Liver (tissue), 8 donors: ENCODE measurements at regions not wholly inside any gene's neighbourhood (a gene's known extent, or its start where the extent isn't known, plus 50 kb on each side); places are given as distances from the start of the nearest gene placed in this dataset.

ENCODE experiments used
- DNase-seq: peaks from one replicate; pipeline ENCODE4 v3.0.0-alpha.2; 2017; ENCODE audit warnings: low spot score
- H3K27ac ChIP-seq, 2 donors: one replicate each; pipeline ENCODE4 v1.7.0; 2013; ENCODE audit warnings: inconsistent platforms in 2 of 2, low read length in 2 of 2, control low read depth in 1 of 2, low read depth in 1 of 2, mild to moderate bottlenecking in 1 of 2
- H3K27me3 ChIP-seq, 4 donors: one replicate each; pipeline versions ENCODE4 v1.6.1 to v1.7.0; 2013; ENCODE audit warnings: low read length in 3 of 4, inconsistent platforms in 1 of 4, mild to moderate bottlenecking in 1 of 4, moderate library complexity in 1 of 4; ENCODE audit not compliant: control insufficient read depth in 4 of 4, insufficient read depth in 4 of 4
- H3K36me3 ChIP-seq, 4 donors: one replicate each; pipeline versions ENCODE4 v1.6.1 to v1.7.0; 2013; ENCODE audit warnings: low read length in 3 of 4, mild to moderate bottlenecking in 3 of 4, low read depth in 1 of 4, moderate library complexity in 1 of 4; ENCODE audit not compliant: control insufficient read depth in 4 of 4, insufficient read depth in 3 of 4
- H3K4me1 ChIP-seq, 4 donors: one replicate each; pipeline versions ENCODE4 v1.6.1 to v1.7.0; 2013; ENCODE audit warnings: low read length in 3 of 4, mild to moderate bottlenecking in 3 of 4, moderate library complexity in 1 of 4; ENCODE audit not compliant: control insufficient read depth in 4 of 4, insufficient read depth in 4 of 4
- H3K4me3 ChIP-seq, 3 donors: one replicate each; pipeline versions ENCODE4 v1.6.1 to v1.7.0; 2013; ENCODE audit warnings: low read length in 3 of 3, control low read depth in 1 of 3, low read depth in 1 of 3, mild to moderate bottlenecking in 1 of 3
- H3K9ac ChIP-seq, 2 donors: one replicate each; pipeline ENCODE4 v1.7.0; 2013; ENCODE audit warnings: low read length in 2 of 2, mild to moderate bottlenecking in 2 of 2, moderate library complexity in 2 of 2, control low read depth in 1 of 2, low read depth in 1 of 2
- H3K9me3 ChIP-seq, 4 donors: one replicate each; pipeline versions ENCODE4 v1.6.1 to v1.7.0; 2013; ENCODE audit warnings: low read length in 3 of 4; ENCODE audit not compliant: control insufficient read depth in 4 of 4
- EGR1 ChIP-seq, 2 donors: IDR thresholded peaks; 2 replicates each; pipeline ENCODE4 v1.6.1; 2016 to 2018; ENCODE audit warnings: antibody characterized with exemption in 2 of 2, low read depth in 2 of 2
- FOXA1 ChIP-seq: IDR thresholded peaks from 2 replicates; pipeline ENCODE4 v1.6.1; 2016; ENCODE audit warnings: antibody characterized with exemption
- FOXA2 ChIP-seq: IDR thresholded peaks from 2 replicates; pipeline ENCODE4 v1.6.1; 2016; ENCODE audit warnings: antibody characterized with exemption
- HNF4G ChIP-seq: IDR thresholded peaks from 2 replicates; pipeline ENCODE4 v1.6.1; 2016; ENCODE audit warnings: antibody characterized with exemption
- JUND ChIP-seq, 2 donors: IDR thresholded peaks; 2 replicates each; pipeline ENCODE4 v1.6.1; 2016; ENCODE audit warnings: antibody characterized with exemption in 2 of 2
- NR2F2 ChIP-seq: IDR thresholded peaks from 2 replicates; pipeline ENCODE4 v1.6.1; 2016; ENCODE audit warnings: antibody characterized with exemption
- RAD21 ChIP-seq, 2 donors: IDR thresholded peaks; 2 replicates each; pipeline ENCODE4 v1.6.1; 2016; ENCODE audit warnings: antibody characterized with exemption in 2 of 2, mild to moderate bottlenecking in 2 of 2
- RXRA ChIP-seq, 2 donors: IDR thresholded peaks; 2 replicates each; pipeline ENCODE4 v1.6.1; 2017 to 2018; ENCODE audit warnings: antibody characterized with exemption in 2 of 2, mild to moderate bottlenecking in 1 of 2
- SP1 ChIP-seq: IDR thresholded peaks from 2 replicates; pipeline ENCODE4 v1.6.1; 2018; ENCODE audit warnings: antibody characterized with exemption, mild to moderate bottlenecking
- TAF1 ChIP-seq: conservative IDR thresholded peaks from 2 replicates; pipeline ENCODE4 v1.6.1; 2016; ENCODE audit warnings: antibody characterized with exemption, mild to moderate bottlenecking
- YY1 ChIP-seq: IDR thresholded peaks from 2 replicates; pipeline ENCODE4 v1.6.1; 2016; ENCODE audit warnings: antibody characterized with exemption, mild to moderate bottlenecking
- WGBS: extraction: QIAGEN DNeasy Blood & Tissue Kit; methylation state at CpG from one replicate; pipeline ENCODE4 v1.1.7; 2013; 5-methylcytosine and 5-hydroxymethylcytosine counted together
- TF ChIP-seq, protein P1 (sequence below): IDR thresholded peaks from 2 replicates; pipeline ENCODE4 v1.6.1; 2016; ENCODE audit warnings: antibody characterized with exemption
- TF ChIP-seq, protein P2 (sequence below): IDR thresholded peaks from 2 replicates; pipeline ENCODE4 v1.6.1; 2016; ENCODE audit warnings: antibody characterized with exemption
- TF ChIP-seq, protein P3 (sequence below): IDR thresholded peaks from 2 replicates; pipeline ENCODE4 v1.6.1; 2016; ENCODE audit warnings: antibody characterized with exemption
- TF ChIP-seq, protein P4 (sequence below): fragments of 150-350 bp; IDR thresholded peaks from 2 replicates; pipeline ENCODE4 v1.5.1; 2017; ENCODE audit warnings: improper control_type of control experiment, low read depth, low read length; ENCODE audit not compliant: missing input control
- TF ChIP-seq, protein P5 (sequence below): IDR thresholded peaks from 2 replicates; pipeline ENCODE4 v1.6.1; 2016; ENCODE audit warnings: antibody characterized with exemption, mild to moderate bottlenecking
- donor health status: healthy.
- donor health status: healthy.
- donor health status: healthy.
- donor health status: healthy.
- donor health status: healthy.

DNA sequence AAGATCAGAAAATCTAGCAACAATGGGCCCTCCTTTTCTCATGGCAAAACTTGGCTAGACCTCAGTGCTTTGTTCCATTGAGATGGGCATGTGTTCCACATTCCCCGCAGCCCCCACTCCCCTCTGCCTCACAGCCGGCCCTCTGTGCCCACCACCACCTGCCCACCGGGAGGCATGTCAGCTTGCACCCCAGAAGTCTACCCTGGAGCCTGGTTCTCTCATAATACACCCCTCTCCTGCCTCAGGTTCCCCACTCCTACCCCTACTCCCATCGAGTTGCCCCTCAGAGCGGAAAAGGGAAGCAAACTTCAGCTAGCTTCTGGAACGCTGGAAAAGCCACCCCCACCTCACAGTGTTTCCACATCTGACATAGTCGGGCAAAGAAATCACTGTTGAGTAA, 219.0 kb downstream of the ANAPC1 start:
- H3K27me3 ChIP-seq, result no peaks in the 10 kb centered on the region
- no peak overlapping the region for H3K4me3 ChIP-seq
- H3K9me3 ChIP-seq, result no peaks in the 10 kb centered on the region
- TF ChIP-seq RAD21 (IDR thresholded peaks at IDR 0.05) (no peak), SP1 (no peak), JUND (IDR thresholded peaks at IDR 0.05) (no peak), YY1 (no peak), EGR1 (IDR thresholded peaks at IDR 0.05; ENCODE audit: low read depth in 2 of 2) (no peak), TAF1 (no peak), RXRA (IDR thresholded peaks at IDR 0.05) (no peak), FOXA2 (no peak)
- TF ChIP-seq, protein P1, sequence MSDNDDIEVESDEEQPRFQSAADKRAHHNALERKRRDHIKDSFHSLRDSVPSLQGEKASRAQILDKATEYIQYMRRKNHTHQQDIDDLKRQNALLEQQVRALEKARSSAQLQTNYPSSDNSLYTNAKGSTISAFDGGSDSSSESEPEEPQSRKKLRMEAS, result no peak
- TF ChIP-seq, protein P2, sequence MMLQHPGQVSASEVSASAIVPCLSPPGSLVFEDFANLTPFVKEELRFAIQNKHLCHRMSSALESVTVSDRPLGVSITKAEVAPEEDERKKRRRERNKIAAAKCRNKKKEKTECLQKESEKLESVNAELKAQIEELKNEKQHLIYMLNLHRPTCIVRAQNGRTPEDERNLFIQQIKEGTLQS, result no peak
- TF ChIP-seq, protein P3, sequence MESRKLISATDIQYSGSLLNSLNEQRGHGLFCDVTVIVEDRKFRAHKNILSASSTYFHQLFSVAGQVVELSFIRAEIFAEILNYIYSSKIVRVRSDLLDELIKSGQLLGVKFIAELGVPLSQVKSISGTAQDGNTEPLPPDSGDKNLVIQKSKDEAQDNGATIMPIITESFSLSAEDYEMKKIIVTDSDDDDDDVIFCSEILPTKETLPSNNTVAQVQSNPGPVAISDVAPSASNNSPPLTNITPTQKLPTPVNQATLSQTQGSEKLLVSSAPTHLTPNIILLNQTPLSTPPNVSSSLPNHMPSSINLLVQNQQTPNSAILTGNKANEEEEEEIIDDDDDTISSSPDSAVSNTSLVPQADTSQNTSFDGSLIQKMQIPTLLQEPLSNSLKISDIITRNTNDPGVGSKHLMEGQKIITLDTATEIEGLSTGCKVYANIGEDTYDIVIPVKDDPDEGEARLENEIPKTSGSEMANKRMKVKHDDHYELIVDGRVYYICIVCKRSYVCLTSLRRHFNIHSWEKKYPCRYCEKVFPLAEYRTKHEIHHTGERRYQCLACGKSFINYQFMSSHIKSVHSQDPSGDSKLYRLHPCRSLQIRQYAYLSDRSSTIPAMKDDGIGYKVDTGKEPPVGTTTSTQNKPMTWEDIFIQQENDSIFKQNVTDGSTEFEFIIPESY, result no peak
- TF ChIP-seq, protein P4, sequence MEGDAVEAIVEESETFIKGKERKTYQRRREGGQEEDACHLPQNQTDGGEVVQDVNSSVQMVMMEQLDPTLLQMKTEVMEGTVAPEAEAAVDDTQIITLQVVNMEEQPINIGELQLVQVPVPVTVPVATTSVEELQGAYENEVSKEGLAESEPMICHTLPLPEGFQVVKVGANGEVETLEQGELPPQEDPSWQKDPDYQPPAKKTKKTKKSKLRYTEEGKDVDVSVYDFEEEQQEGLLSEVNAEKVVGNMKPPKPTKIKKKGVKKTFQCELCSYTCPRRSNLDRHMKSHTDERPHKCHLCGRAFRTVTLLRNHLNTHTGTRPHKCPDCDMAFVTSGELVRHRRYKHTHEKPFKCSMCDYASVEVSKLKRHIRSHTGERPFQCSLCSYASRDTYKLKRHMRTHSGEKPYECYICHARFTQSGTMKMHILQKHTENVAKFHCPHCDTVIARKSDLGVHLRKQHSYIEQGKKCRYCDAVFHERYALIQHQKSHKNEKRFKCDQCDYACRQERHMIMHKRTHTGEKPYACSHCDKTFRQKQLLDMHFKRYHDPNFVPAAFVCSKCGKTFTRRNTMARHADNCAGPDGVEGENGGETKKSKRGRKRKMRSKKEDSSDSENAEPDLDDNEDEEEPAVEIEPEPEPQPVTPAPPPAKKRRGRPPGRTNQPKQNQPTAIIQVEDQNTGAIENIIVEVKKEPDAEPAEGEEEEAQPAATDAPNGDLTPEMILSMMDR, result no peak
- DNase-seq, result no peak
- WGBS, result 79% methylated on average over 7 of the region's 7 CpGs
- H3K27ac ChIP-seq, result no peak overlapping the region
- H3K9ac ChIP-seq, result no peak overlapping the region
- H3K4me1 ChIP-seq, result peaks cover 0 to under 1% (median under 1%) of the 10 kb centered on the region in 4 donors
- no peaks in the 10 kb centered on the region for H3K36me3 ChIP-seq

DNA sequence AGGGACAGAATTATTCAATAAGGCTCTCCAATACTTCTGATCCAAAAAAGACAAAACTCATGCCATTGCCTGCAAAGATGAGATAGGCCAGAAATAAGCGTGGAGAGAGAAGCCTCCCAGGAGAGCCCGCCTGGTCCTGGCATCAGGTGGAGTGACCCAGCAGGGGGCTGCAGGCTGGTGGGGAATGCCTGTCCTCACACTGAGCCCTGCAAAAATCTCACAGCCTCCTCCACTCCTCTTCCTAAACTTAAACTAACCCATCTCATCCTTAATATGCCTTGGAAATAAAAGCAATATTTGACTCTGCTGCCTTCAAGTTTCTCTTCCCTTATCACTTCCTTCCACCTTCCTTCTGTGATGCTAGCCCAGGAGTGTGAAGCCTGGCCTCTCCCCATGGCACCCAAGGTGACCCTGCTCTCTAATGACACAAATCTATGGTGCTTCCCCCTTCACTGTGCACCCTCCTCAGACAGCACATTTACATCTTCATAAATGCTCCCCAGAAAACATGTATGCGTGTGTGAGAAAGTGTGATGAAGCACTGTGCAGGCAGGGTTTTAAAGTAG, 218.4 kb downstream of the ANAPC1 start:
- no peak for DNase-seq
- Histone ChIP-seq H3K4me3 (no peak overlapping the region), H3K27me3 (no peaks in the 10 kb centered on the region), H3K9me3 (no peaks in the 10 kb centered on the region), H3K36me3 (no peaks in the 10 kb centered on the region), H3K27ac (no peak overlapping the region), H3K9ac (no peak overlapping the region), H3K4me1 (no peaks in the 10 kb centered on the region)
- TF ChIP-seq HNF4G (no peak), NR2F2 (no peak), FOXA1 (no peak), RAD21 (IDR thresholded peaks at IDR 0.05) (no peak)
- TF ChIP-seq, protein P5, sequence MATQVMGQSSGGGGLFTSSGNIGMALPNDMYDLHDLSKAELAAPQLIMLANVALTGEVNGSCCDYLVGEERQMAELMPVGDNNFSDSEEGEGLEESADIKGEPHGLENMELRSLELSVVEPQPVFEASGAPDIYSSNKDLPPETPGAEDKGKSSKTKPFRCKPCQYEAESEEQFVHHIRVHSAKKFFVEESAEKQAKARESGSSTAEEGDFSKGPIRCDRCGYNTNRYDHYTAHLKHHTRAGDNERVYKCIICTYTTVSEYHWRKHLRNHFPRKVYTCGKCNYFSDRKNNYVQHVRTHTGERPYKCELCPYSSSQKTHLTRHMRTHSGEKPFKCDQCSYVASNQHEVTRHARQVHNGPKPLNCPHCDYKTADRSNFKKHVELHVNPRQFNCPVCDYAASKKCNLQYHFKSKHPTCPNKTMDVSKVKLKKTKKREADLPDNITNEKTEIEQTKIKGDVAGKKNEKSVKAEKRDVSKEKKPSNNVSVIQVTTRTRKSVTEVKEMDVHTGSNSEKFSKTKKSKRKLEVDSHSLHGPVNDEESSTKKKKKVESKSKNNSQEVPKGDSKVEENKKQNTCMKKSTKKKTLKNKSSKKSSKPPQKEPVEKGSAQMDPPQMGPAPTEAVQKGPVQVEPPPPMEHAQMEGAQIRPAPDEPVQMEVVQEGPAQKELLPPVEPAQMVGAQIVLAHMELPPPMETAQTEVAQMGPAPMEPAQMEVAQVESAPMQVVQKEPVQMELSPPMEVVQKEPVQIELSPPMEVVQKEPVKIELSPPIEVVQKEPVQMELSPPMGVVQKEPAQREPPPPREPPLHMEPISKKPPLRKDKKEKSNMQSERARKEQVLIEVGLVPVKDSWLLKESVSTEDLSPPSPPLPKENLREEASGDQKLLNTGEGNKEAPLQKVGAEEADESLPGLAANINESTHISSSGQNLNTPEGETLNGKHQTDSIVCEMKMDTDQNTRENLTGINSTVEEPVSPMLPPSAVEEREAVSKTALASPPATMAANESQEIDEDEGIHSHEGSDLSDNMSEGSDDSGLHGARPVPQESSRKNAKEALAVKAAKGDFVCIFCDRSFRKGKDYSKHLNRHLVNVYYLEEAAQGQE, result no peak
- WGBS, result 98% methylated on average over 3 of the region's 3 CpGs
